GM23338 (cell line): ENCODE measurements at regions not wholly inside any gene's neighbourhood (a gene's known extent, or its start where the extent isn't known, plus 50 kb on each side); places are given as distances from the start of the nearest gene placed in this dataset.
A peak's percentile ranks its signal among the peaks of the same experiment; 100 is the strongest.

Experiments
- ATAC-seq: fragments of 200-7000 bp; cut with Tn5 transposase; 3 replicates; pipeline ENCODE4 v1.9.1; 2020
- DNase-seq: peaks from one replicate; pipeline ENCODE4 v3.0.0-alpha.2; 2015; ENCODE audit warnings: low spot score
- H2AFZ ChIP-seq: fragments of 200-600 bp; sonication (generic); 2 replicates; pipeline ENCODE4 v1.8.0; 2016; ENCODE audit warnings: antibody characterized with exemption, mild to moderate bottlenecking, moderate library complexity
- H3F3A ChIP-seq: fragments of 200-600 bp; sonication (generic); replicated peaks from 2 replicates; pipeline ENCODE4 v1.8.0; 2017; ENCODE audit warnings: antibody characterized with exemption, mixed run types, low read depth
- H3K27ac ChIP-seq: fragments of 200-600 bp; sonication (generic); 2 replicates; pipeline ENCODE4 v1.6.1; 2016; ENCODE audit warnings: low read depth
- H3K27me3 ChIP-seq: fragments of 200-600 bp; sonication (generic); 2 replicates; pipeline ENCODE4 v1.8.0; 2016; ENCODE audit warnings: mild to moderate bottlenecking, mixed run types, moderate library complexity; ENCODE audit not compliant: insufficient read depth
- H3K36me3 ChIP-seq: fragments of 200-600 bp; sonication (generic); 2 replicates; pipeline ENCODE4 v1.8.0; 2016; ENCODE audit warnings: mild to moderate bottlenecking; ENCODE audit not compliant: insufficient read depth
- H3K4me1 ChIP-seq: fragments of 200-600 bp; sonication (generic); 2 replicates; pipeline ENCODE4 v1.8.0; 2016; ENCODE audit warnings: mild to moderate bottlenecking, moderate library complexity; ENCODE audit not compliant: insufficient read depth
- H3K4me2 ChIP-seq: fragments of 200-600 bp; sonication (generic); 2 replicates; pipeline ENCODE4 v1.7.1; 2017; ENCODE audit warnings: mixed run types
- H3K4me3 ChIP-seq: fragments of 200-600 bp; sonication (generic); 2 replicates; pipeline ENCODE4 v1.6.1; 2016; ENCODE audit warnings: mixed run types
- H3K79me2 ChIP-seq: fragments of 200-600 bp; sonication (generic); replicated peaks from 2 replicates; pipeline ENCODE4 v1.8.0; 2017; ENCODE audit warnings: mild to moderate bottlenecking; ENCODE audit not compliant: insufficient read depth
- H3K9me2 ChIP-seq: fragments of 200-600 bp; sonication (generic); 2 replicates; pipeline ENCODE4 v1.8.0; 2017; ENCODE audit not compliant: insufficient read depth
- H4K20me1 ChIP-seq: fragments of 200-600 bp; sonication (generic); replicated peaks from 2 replicates; pipeline ENCODE4 v1.8.0; 2017; ENCODE audit warnings: mild to moderate bottlenecking; ENCODE audit not compliant: insufficient read depth
- H3K27ac Mint-ChIP-seq: 2 replicates; pipeline ENCODE4 v1.8.0; 2020; ENCODE audit warnings: inconsistent platforms, mild to moderate bottlenecking, moderate library complexity, mixed read lengths
- H3K27me3 Mint-ChIP-seq: 3 replicates; pipeline ENCODE4 v1.8.0; 2022; ENCODE audit warnings: low read depth, mild to moderate bottlenecking, moderate library complexity, mixed read lengths, inconsistent platforms; ENCODE audit not compliant: insufficient read depth, poor library complexity
- H3K36me3 Mint-ChIP-seq: 3 replicates; pipeline ENCODE4 v1.8.0; 2021; ENCODE audit warnings: low read depth, mild to moderate bottlenecking, inconsistent platforms, moderate library complexity, mixed read lengths
- H3K4me1 Mint-ChIP-seq: 3 replicates; pipeline ENCODE4 v1.8.0; 2020; ENCODE audit warnings: mild to moderate bottlenecking, inconsistent platforms, mixed read lengths
- H3K4me3 Mint-ChIP-seq: 3 replicates; pipeline ENCODE4 v1.8.0; 2021; ENCODE audit warnings: moderate library complexity, mild to moderate bottlenecking, inconsistent platforms, mixed read lengths
- H3K9me3 Mint-ChIP-seq: 3 replicates; pipeline ENCODE4 v1.8.0; 2020; ENCODE audit warnings: moderate library complexity, mild to moderate bottlenecking, inconsistent platforms, mixed read lengths
- EZH2phosphoT487 ChIP-seq: fragments of 200-600 bp; sonication (generic); IDR thresholded peaks from one replicate; pipeline ENCODE4 v1.8.1; 2018; ENCODE audit warnings: antibody characterized with exemption; ENCODE audit not compliant: unreplicated experiment
- REST ChIP-seq: IDR thresholded peaks from one replicate; pipeline ENCODE4 v1.6.1; 2018; ENCODE audit warnings: antibody characterized with exemption; ENCODE audit not compliant: unreplicated experiment
- STAT1 ChIP-seq: IDR thresholded peaks from one replicate; pipeline ENCODE4 v1.6.1; 2016; ENCODE audit warnings: antibody characterized with exemption; ENCODE audit not compliant: unreplicated experiment
- TF ChIP-seq, protein P1 (sequence below): fragments of 250-450 bp; sonication (Bioruptor Pico); IDR thresholded peaks from 2 replicates; pipeline ENCODE4 v1.5.0; 2020; ENCODE audit warnings: mild to moderate bottlenecking, moderate library complexity
- TF ChIP-seq, protein P2 (sequence below): IDR thresholded peaks from 2 replicates; pipeline ENCODE4 v1.6.1; 2016; ENCODE audit warnings: antibody characterized with exemption
- TF ChIP-seq, protein P3 (sequence below), 2 experiments: fragments of 200-600 bp in 1 of 2; sonication (generic) in 1 of 2; conservative IDR thresholded peaks; 2 replicates each; pipeline versions ENCODE4 v1.5.1 to v1.6.1; 2016 to 2017; ENCODE audit warnings: antibody characterized with exemption in 2 of 2, low read depth in 2 of 2, mild to moderate bottlenecking in 2 of 2, moderate library complexity in 1 of 2

DNA sequence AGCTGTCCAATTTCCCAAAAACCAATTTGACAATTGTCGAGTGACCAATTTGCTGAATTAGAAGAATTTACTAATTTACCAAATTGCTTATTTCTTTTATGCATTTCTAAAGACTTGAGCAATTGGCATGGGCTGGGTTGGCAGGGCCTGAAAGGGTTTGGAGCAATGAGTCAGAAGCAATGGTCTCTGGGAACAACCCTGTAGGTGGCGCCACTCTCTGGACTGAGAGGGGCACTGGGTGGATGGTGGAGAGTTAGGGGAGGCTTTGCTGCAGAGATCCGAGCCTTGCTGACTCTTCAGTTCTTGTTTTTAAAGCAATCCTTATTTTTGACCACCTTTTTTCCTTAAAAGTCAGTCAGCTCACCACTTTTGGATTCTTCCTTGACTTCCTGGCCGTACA is 71.5 kb upstream of the RPS23 start:
- H3K27me3 Mint-ChIP-seq: peaks cover 3% of the 10 kb centered on the region
- ATAC-seq (peak; percentile 90), DNase-seq (peak; percentile 83)
- H3K9me3 Mint-ChIP-seq: no peaks in the 10 kb centered on the region
- no peaks in the 10 kb centered on the region for H4K20me1 ChIP-seq
- H3K36me3 Mint-ChIP-seq: no peaks in the 10 kb centered on the region
- H2AFZ ChIP-seq: peak overlapping the region; percentile 72; the same call in 1 of the 2 replicates
- no peak overlapping the region for H3K4me2 ChIP-seq
- no peaks in the 10 kb centered on the region for H3K27me3 ChIP-seq
- peak overlapping the region; percentile 9; the same call in 1 of the 2 replicates for H3K27ac Mint-ChIP-seq
- TF ChIP-seq, protein P1, sequence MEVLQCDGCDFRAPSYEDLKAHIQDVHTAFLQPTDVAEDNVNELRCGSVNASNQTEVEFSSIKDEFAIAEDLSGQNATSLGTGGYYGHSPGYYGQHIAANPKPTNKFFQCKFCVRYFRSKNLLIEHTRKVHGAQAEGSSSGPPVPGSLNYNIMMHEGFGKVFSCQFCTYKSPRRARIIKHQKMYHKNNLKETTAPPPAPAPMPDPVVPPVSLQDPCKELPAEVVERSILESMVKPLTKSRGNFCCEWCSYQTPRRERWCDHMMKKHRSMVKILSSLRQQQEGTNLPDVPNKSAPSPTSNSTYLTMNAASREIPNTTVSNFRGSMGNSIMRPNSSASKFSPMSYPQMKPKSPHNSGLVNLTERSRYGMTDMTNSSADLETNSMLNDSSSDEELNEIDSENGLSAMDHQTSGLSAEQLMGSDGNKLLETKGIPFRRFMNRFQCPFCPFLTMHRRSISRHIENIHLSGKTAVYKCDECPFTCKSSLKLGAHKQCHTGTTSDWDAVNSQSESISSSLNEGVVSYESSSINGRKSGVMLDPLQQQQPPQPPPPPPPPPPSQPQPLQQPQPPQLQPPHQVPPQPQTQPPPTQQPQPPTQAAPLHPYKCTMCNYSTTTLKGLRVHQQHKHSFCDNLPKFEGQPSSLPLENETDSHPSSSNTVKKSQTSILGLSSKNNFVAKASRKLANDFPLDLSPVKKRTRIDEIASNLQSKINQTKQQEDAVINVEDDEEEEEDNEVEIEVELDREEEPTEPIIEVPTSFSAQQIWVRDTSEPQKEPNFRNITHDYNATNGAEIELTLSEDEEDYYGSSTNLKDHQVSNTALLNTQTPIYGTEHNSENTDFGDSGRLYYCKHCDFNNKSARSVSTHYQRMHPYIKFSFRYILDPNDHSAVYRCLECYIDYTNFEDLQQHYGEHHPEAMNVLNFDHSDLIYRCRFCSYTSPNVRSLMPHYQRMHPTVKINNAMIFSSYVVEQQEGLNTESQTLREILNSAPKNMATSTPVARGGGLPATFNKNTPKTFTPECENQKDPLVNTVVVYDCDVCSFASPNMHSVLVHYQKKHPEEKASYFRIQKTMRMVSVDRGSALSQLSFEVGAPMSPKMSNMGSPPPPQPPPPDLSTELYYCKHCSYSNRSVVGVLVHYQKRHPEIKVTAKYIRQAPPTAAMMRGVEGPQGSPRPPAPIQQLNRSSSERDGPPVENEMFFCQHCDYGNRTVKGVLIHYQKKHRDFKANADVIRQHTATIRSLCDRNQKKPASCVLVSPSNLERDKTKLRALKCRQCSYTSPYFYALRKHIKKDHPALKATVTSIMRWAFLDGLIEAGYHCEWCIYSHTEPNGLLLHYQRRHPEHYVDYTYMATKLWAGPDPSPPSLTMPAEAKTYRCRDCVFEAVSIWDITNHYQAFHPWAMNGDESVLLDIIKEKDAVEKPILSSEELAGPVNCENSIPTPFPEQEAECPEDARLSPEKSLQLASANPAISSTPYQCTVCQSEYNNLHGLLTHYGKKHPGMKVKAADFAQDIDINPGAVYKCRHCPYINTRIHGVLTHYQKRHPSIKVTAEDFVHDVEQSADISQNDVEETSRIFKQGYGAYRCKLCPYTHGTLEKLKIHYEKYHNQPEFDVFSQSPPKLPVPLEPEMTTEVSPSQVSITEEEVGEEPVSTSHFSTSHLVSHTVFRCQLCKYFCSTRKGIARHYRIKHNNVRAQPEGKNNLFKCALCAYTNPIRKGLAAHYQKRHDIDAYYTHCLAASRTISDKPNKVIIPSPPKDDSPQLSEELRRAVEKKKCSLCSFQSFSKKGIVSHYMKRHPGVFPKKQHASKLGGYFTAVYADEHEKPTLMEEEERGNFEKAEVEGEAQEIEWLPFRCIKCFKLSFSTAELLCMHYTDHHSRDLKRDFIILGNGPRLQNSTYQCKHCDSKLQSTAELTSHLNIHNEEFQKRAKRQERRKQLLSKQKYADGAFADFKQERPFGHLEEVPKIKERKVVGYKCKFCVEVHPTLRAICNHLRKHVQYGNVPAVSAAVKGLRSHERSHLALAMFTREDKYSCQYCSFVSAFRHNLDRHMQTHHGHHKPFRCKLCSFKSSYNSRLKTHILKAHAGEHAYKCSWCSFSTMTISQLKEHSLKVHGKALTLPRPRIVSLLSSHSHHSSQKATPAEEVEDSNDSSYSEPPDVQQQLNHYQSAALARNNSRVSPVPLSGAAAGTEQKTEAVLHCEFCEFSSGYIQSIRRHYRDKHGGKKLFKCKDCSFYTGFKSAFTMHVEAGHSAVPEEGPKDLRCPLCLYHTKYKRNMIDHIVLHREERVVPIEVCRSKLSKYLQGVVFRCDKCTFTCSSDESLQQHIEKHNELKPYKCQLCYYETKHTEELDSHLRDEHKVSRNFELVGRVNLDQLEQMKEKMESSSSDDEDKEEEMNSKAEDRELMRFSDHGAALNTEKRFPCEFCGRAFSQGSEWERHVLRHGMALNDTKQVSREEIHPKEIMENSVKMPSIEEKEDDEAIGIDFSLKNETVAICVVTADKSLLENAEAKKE (CRISPR knock-in tag): no peak
- TF ChIP-seq EZH2phosphoT487 (no peak), STAT1 (no peak), REST (no peak)
- TF ChIP-seq, protein P2, sequence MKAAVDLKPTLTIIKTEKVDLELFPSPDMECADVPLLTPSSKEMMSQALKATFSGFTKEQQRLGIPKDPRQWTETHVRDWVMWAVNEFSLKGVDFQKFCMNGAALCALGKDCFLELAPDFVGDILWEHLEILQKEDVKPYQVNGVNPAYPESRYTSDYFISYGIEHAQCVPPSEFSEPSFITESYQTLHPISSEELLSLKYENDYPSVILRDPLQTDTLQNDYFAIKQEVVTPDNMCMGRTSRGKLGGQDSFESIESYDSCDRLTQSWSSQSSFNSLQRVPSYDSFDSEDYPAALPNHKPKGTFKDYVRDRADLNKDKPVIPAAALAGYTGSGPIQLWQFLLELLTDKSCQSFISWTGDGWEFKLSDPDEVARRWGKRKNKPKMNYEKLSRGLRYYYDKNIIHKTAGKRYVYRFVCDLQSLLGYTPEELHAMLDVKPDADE: no peak
- TF ChIP-seq, protein P3, sequence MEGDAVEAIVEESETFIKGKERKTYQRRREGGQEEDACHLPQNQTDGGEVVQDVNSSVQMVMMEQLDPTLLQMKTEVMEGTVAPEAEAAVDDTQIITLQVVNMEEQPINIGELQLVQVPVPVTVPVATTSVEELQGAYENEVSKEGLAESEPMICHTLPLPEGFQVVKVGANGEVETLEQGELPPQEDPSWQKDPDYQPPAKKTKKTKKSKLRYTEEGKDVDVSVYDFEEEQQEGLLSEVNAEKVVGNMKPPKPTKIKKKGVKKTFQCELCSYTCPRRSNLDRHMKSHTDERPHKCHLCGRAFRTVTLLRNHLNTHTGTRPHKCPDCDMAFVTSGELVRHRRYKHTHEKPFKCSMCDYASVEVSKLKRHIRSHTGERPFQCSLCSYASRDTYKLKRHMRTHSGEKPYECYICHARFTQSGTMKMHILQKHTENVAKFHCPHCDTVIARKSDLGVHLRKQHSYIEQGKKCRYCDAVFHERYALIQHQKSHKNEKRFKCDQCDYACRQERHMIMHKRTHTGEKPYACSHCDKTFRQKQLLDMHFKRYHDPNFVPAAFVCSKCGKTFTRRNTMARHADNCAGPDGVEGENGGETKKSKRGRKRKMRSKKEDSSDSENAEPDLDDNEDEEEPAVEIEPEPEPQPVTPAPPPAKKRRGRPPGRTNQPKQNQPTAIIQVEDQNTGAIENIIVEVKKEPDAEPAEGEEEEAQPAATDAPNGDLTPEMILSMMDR (conservative IDR thresholded peaks at IDR 0.05; ENCODE audit: low read depth in 2 of 2): peak; percentile 87 to 91
- H3K4me1 Mint-ChIP-seq: peaks cover 12% of the 10 kb centered on the region
- H3K4me3 ChIP-seq: no peak overlapping the region
- H3F3A ChIP-seq: no peaks in the 10 kb centered on the region
- no peaks in the 10 kb centered on the region for H3K79me2 ChIP-seq
- no peaks in the 10 kb centered on the region for H3K4me1 ChIP-seq
- no peak overlapping the region for H3K4me3 Mint-ChIP-seq
- no peaks in the 10 kb centered on the region for H3K9me2 ChIP-seq
- H3K36me3 ChIP-seq: no peaks in the 10 kb centered on the region
- no peak overlapping the region for H3K27ac ChIP-seq
